Fibroblast of pulmonary artery (primary cell): ENCODE measurements at regions not wholly inside any gene's neighbourhood (a gene's known extent, or its start where the extent isn't known, plus 50 kb on each side); places are given as distances from the start of the nearest gene placed in this dataset.

ENCODE experiments used
- DNase-seq: peaks from one replicate; pipeline ENCODE4 v3.0.0-alpha.2; 2010; ENCODE audit warnings: low read depth
- H3K4me3 ChIP-seq: replicated peaks from 2 replicates; pipeline ENCODE4 v1.5.1; 2011; ENCODE audit warnings: low read depth, mild to moderate bottlenecking, control low read depth, low read length, moderate library complexity
- CTCF ChIP-seq: IDR thresholded peaks from 2 replicates; pipeline ENCODE4 v1.5.1; 2011; ENCODE audit warnings: mild to moderate bottlenecking, control low read depth, low read length, inconsistent platforms; ENCODE audit errors: missing control alignments

DNA sequence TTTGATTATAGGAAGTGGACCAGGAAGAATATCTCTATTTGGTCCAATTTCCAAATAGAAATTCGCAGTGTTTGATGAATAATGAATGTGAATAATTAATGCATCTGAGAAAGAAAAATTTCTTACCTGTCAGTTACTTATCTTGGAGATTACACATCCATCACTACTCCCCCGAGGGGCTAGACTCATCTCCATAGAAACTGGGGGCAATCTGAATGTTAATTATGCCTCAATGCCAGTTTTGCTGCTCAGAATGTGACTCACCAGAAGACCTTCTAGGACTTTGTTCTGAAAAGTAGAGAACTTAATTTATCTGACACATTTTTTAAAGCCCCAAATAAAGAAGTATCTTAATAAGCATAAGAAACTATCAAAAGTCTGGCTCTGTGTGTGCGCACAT lies 233.4 kb upstream of the NR4A3 start:
- TF ChIP-seq CTCF = no peak
- no peak overlapping the region for H3K4me3 ChIP-seq
- no peak for DNase-seq

DNA sequence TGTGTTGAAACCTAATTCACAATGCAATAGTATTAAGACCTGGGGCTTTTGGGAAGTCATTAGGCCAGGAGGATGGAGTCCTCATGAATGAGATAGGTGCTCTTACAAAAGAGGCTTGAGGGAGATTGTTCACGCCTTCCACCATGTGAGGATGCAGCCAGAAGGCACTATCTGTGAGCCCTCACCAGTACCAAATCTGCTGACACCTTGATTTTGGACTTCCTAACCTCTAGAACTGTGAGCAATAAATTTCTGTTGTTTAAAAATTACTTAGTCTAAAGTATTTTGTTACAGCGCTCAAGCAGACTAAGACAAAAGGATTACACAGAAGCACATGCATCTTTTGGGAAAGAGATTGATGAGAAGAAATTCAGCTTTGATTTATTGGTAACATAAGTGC lies 232.9 kb upstream of the NR4A3 start:
- H3K4me3 ChIP-seq = no peak overlapping the region
- no peak for TF ChIP-seq CTCF
- DNase-seq = no peak

DNA sequence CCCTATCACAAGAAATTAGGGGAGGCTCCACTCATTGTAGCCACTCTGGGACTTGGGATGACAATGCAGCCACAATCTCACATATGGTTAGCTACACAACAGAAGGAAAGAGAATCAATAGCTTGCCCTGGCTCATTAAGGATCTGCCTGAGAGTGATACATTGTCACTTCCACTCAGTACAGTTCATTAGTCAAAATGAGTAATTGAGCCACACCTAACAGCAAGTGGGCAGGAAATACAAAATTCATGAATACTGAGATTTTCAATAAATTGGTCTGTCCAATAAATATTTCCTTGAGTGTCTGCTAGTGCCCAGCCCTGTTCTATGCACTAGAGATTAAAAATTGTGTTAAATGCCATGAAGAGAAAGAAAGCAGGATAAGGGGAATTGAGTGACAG lies 231.3 kb upstream of the NR4A3 start:
- TF ChIP-seq CTCF = no peak
- H3K4me3 ChIP-seq = no peak overlapping the region
- DNase-seq = no peak

DNA sequence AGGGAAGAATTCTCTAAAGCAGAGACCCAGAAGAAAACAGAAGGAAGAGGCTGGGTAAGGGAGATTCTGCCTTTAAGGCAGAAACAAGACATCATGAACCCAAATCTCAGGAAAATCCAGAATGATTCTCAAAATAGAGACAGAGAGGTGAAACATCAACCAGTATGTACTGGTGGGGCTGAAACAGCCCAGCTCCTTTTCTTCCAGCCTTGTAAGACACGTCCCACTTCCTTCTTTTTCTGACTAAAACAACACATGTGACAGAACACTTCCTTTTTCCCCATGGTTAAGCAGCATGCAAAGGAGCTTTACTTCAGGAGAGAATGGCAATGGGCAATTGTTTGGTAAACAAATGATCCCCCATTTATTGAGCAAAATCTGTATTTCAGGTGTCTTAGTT lies 230.8 kb upstream of the NR4A3 start:
- TF ChIP-seq CTCF = no peak
- DNase-seq = no peak
- H3K4me3 ChIP-seq = no peak overlapping the region

GRCh38 chr9:99591770-99592169 lies 229.9 kb upstream of the NR4A3 start:
- no peak for TF ChIP-seq CTCF
- no peak for DNase-seq
- no peak overlapping the region for H3K4me3 ChIP-seq

DNA sequence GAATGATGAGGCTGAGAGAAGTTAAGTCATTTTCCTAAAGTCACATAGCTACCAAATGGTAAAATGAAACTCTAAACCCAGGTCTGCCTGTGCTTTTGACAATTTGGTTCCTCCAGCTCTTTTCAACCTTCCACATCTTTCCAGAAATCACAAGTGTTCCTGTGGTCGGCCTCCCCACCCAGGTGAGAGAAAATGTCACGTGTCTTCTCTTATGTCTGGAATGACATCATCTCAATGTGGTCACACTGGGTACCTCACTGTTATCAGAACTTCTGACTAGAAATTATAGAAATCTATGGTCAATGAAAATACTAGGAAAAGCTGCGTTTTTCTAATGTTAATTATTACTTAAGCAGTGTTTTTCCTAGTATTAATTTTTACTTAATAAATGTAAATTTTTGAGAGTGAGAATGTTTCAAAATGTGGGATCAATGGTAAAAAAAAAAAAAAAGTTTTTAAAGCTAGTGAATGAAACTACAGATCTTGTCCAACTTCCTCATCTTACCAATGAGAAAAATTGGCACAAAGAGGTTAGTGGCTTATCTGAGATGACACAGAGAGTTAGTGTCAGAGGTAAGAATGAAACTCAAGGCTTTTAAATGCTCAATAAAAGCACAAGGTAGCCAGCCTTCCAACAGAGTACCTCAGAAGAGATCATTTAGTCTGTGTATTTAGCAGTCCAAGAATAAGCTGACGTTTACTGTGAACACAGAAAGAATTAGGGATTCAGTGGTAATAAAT lies 228.7 kb upstream of the NR4A3 start:
- H3K4me3 ChIP-seq = no peak overlapping the region
- DNase-seq = no peak
- no peak for TF ChIP-seq CTCF

DNA sequence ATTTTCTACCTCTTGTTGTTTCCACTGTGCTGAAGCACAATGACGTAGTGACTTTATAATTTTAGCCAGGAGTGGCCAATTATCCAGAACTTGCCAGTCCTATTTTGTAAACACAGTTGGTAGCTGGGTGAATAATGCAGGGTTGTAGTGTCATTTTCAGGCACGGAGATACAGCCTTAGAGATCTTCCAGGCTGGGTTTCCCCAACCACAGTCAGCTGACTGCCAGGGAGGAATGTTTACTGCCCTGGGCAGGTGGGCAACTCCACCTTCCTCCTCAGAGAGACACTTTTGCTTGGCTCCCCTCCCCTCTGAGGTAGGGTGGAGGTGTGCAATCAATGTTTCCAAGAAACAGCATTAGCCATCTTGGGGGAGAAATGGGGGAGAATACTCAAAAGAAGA lies 228.1 kb upstream of the NR4A3 start:
- no peak for TF ChIP-seq CTCF
- DNase-seq = no peak
- H3K4me3 ChIP-seq = no peak overlapping the region
